ENCODE measurements at regions not wholly inside any gene's neighbourhood (a gene's known extent, or its start where the extent isn't known, plus 50 kb on each side); places are given as distances from the start of the nearest gene placed in this dataset.

- Mint-ChIP-seq H3K36me3 (no peaks in the 10 kb centered on the region), H3K4me3 (no peak overlapping the region), H3K27ac (no peak overlapping the region), H3K27me3 (ENCODE audit: low read depth in 3 of 3) (peaks cover 9 to 12% (median 10%) of the 10 kb centered on the region in 3 donors), H3K9me3 (peaks cover 0 to 4% (median 0%) of the 10 kb centered on the region in 6 donors), H3K4me1 (no peaks in the 10 kb centered on the region)
- no peak for DNase-seq
Observed at GRCh38 chr7:127530148-127530547, 55.2 kb downstream of the GCC1 start.

DNA sequence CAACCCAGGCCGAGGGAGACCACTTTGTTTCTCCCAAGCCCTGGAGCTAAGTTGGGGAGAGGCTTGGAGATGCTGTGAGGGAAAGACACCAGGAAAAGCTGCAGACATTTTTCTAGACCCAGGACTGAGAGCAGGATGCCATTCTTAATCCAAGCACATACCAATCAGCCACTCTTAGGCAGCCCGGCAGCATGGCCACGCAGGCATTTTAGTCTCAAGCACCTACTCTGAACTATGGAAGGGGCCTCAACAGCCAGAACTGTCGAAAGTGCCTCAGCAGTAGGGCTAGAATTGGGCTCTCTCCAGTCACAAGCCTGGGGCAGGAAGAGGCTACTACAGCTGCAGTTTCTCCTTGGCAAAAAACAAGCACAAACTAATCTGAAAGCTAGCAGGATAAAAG is 57.8 kb downstream of the GCC1 start:
- Mint-ChIP-seq H3K27me3 (ENCODE audit: low read depth in 3 of 3) (peaks cover 7 to 16% (median 13%) of the 10 kb centered on the region in 3 donors), H3K27ac (no peak overlapping the region), H3K4me1 (no peaks in the 10 kb centered on the region), H3K36me3 (no peaks in the 10 kb centered on the region), H3K4me3 (no peak overlapping the region), H3K9me3 (peaks cover 0 to 6% (median 0%) of the 10 kb centered on the region in 6 donors)
- DNase-seq = no peak

DNA sequence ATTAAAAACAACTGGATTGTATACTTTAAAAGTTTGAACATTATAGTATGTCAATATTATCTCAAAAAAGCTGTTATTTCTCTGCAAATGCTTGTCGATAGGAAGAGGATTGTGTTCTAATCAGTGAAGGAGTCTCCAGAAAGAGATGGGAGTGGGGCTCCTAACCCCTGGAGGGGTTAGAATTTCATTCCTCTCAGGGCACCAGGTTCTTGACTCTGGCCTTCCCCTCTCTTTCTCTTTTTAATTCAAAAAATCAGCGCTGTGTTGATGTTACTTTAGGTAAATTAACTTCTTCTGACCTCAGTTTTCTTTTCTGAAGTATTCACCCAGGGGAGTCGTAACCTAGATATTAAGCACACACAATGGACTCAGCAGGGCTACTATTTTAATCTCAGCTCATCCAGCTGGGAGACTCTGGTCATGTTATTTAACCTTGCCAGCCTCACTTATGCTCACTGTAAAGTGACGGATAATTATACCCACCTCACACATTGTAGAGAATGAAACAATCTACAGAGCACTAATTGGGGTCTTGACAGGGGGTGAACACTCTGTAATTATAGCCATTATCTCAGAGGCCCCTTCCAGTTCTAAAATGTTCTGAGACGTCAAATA is 59.4 kb downstream of the GCC1 start:
- peaks cover 5 to 21% (median 13%) of the 10 kb centered on the region in 3 donors for H3K27me3 Mint-ChIP-seq (ENCODE audit: low read depth in 3 of 3)

DNA sequence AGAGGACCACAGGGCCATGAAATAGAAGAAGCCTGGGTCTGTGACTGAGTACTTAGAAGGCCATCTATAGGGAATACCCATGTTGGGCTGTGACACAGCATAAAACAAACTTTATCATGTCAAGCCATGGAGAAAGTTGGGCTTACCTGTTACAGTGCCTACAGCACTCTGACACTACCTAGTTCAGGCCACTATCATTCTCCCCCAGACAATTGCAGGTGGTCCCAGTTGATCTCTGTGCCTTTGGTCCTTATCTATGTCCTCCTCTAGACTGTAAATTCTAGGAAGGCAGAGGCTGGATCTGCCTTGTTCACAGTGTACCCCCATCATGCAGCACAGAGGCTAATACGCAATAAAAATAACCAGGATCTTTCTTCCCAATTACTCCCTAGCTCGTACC is 69.1 kb downstream of the GCC1 start:
- DNase-seq = no peak
- peaks cover 0 to 2% (median 0%) of the 10 kb centered on the region in 6 donors for H3K9me3 Mint-ChIP-seq
- H3K36me3 Mint-ChIP-seq = no peaks in the 10 kb centered on the region
- H3K4me3 Mint-ChIP-seq = no peak overlapping the region
- no peak overlapping the region for H3K27ac Mint-ChIP-seq
- H3K4me1 Mint-ChIP-seq = no peaks in the 10 kb centered on the region
- H3K27me3 Mint-ChIP-seq (ENCODE audit: low read depth in 3 of 3) = peaks cover 0 to 11% (median 5%) of the 10 kb centered on the region in 3 donors

More for the DNA sequence above, 59.4 kb downstream of the GCC1 start:
- Mint-ChIP-seq H3K9me3 (peaks cover 0 to 6% (median 0%) of the 10 kb centered on the region in 6 donors), H3K36me3 (no peaks in the 10 kb centered on the region), H3K27ac (no peak overlapping the region), H3K4me1 (no peaks in the 10 kb centered on the region), H3K4me3 (no peak overlapping the region)
- no peak for DNase-seq

DNA sequence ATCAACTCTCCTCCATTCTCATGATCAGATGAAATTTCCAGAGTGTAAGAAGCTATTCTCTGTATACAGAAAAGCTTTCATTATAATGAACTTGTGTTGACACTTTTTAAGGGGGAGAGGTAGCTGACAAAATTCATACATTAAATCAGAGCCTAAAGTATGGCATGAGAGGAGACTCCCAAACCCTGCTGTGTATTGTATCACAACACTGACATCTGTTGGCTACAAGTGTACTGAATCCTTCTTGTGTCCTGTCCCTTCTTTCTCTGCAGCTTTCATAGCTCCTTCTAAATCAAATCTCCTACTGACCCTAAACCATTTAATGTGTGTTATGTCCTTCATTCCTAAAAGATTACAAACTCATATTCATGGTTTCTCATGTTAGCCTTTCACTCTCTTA is 70.9 kb downstream of the GCC1 start:
- H3K4me1 Mint-ChIP-seq = no peaks in the 10 kb centered on the region
- DNase-seq = peak in 1 of 3 donors; percentile 10
- peaks cover 0 to 10% (median 4%) of the 10 kb centered on the region in 3 donors for H3K27me3 Mint-ChIP-seq (ENCODE audit: low read depth in 3 of 3)
- H3K4me3 Mint-ChIP-seq = no peak overlapping the region
- no peak overlapping the region for H3K27ac Mint-ChIP-seq
- no peaks in the 10 kb centered on the region for H3K9me3 Mint-ChIP-seq
- no peaks in the 10 kb centered on the region for H3K36me3 Mint-ChIP-seq

- DNase-seq = no peak
- no peak overlapping the region for H3K27ac Mint-ChIP-seq
- H3K9me3 Mint-ChIP-seq = no peaks in the 10 kb centered on the region
- no peak overlapping the region for H3K4me3 Mint-ChIP-seq
- no peaks in the 10 kb centered on the region for H3K36me3 Mint-ChIP-seq
- no peaks in the 10 kb centered on the region for H3K4me1 Mint-ChIP-seq
- peaks cover 0 to 15% (median 2%) of the 10 kb centered on the region in 3 donors for H3K27me3 Mint-ChIP-seq (ENCODE audit: low read depth in 3 of 3)
Observed at GRCh38 chr7:127513311-127513710, 72.1 kb downstream of the GCC1 start.

- no peak overlapping the region for H3K27ac Mint-ChIP-seq
- H3K4me3 Mint-ChIP-seq = no peak overlapping the region
- peaks cover 0 to 16% (median 2%) of the 10 kb centered on the region in 3 donors for H3K27me3 Mint-ChIP-seq (ENCODE audit: low read depth in 3 of 3)
- no peaks in the 10 kb centered on the region for H3K4me1 Mint-ChIP-seq
- H3K9me3 Mint-ChIP-seq = no peaks in the 10 kb centered on the region
- DNase-seq = no peak
- H3K36me3 Mint-ChIP-seq = no peaks in the 10 kb centered on the region
Observed at GRCh38 chr7:127512663-127513062, 72.7 kb downstream of the GCC1 start.

- H3K27me3 Mint-ChIP-seq (ENCODE audit: low read depth in 3 of 3) = peaks cover 4 to 15% (median 4%) of the 10 kb centered on the region in 3 donors
- H3K36me3 Mint-ChIP-seq = no peaks in the 10 kb centered on the region
- H3K27ac Mint-ChIP-seq = no peak overlapping the region
- no peak overlapping the region for H3K4me3 Mint-ChIP-seq
- H3K9me3 Mint-ChIP-seq = no peaks in the 10 kb centered on the region
- no peaks in the 10 kb centered on the region for H3K4me1 Mint-ChIP-seq
- DNase-seq = peak in 1 of 3 donors; percentile 6
Observed at GRCh38 chr7:127504715-127505114, 80.7 kb downstream of the GCC1 start.

- H3K4me3 Mint-ChIP-seq = no peak overlapping the region
- peaks cover 6 to 18% (median 6%) of the 10 kb centered on the region in 3 donors for H3K27me3 Mint-ChIP-seq (ENCODE audit: low read depth in 3 of 3)
- H3K36me3 Mint-ChIP-seq = no peaks in the 10 kb centered on the region
Observed at GRCh38 chr7:127501817-127502216, 83.6 kb downstream of the GCC1 start.

GRCh38 chr7:127487381-127487780 is 94.9 kb upstream of the ZNF800 start:
- Mint-ChIP-seq H3K4me3 (no peak overlapping the region), H3K9me3 (peaks cover 0 to 4% (median 0%) of the 10 kb centered on the region in 6 donors), H3K27ac (no peak overlapping the region), H3K36me3 (no peaks in the 10 kb centered on the region), H3K4me1 (no peaks in the 10 kb centered on the region), H3K27me3 (ENCODE audit: low read depth in 3 of 3) (peaks cover 2 to 16% (median 7%) of the 10 kb centered on the region in 3 donors)
- no peak for DNase-seq

More at GRCh38 chr7:127501817-127502216, 83.6 kb downstream of the GCC1 start:
- Mint-ChIP-seq H3K27ac (no peak overlapping the region), H3K4me1 (no peaks in the 10 kb centered on the region), H3K9me3 (no peaks in the 10 kb centered on the region)
- no peak for DNase-seq

GRCh38 chr7:127486654-127487053 is 94.1 kb upstream of the ZNF800 start:
- Mint-ChIP-seq H3K4me1 (no peaks in the 10 kb centered on the region), H3K27ac (no peak overlapping the region), H3K36me3 (no peaks in the 10 kb centered on the region), H3K4me3 (no peak overlapping the region), H3K27me3 (ENCODE audit: low read depth in 3 of 3) (peaks cover 3 to 16% (median 11%) of the 10 kb centered on the region in 3 donors), H3K9me3 (peaks cover 0 to 3% (median 0%) of the 10 kb centered on the region in 6 donors)
- DNase-seq = no peak

DNA sequence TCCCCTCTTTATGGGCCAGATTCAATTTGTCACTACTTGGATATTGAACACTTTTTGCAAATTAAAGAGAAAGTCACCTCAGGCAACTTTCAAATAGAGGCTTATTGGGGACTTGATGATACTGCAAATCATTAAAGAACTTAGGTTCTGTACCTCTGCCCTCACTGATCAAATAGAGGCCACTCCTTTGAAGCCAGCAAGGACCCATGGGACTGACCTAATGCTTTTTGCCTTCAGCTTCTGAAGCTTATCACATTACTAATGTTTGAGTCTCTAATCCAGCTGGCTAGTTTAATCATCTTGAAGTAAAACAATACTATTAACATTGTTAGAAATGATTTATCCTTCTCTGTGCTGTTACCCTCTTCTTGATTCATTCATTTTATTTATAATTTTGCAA is 93.0 kb upstream of the ZNF800 start:
- Mint-ChIP-seq H3K36me3 (no peaks in the 10 kb centered on the region), H3K27me3 (ENCODE audit: low read depth in 3 of 3) (peaks cover 3 to 18% (median 9%) of the 10 kb centered on the region in 3 donors), H3K9me3 (peaks cover 0 to 3% (median 0%) of the 10 kb centered on the region in 6 donors), H3K4me1 (no peaks in the 10 kb centered on the region), H3K27ac (no peak overlapping the region), H3K4me3 (no peak overlapping the region)
- DNase-seq = no peak

DNA sequence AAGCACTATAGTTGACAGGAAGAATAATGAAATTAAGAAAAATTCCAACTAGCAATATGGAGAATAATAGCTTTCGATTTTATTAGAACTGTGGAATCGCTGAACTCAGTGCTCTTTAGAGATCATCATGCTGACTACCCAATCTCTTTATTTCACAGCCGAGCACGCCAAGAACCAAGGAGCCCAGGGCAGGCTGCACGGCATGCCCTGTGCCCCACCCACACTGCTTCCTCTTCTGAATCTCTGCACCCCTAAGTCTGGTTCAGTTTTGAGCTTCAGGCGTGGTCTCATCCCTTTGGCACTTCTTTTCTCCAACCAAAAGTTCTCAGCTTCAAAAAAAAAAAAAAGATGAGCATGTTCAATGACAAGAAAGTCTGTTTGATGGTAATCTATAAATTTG is 92.4 kb upstream of the ZNF800 start:
- DNase-seq = no peak
- H3K27ac Mint-ChIP-seq = no peak overlapping the region
- H3K4me1 Mint-ChIP-seq = no peaks in the 10 kb centered on the region
- peaks cover 0 to 3% (median 0%) of the 10 kb centered on the region in 6 donors for H3K9me3 Mint-ChIP-seq
- H3K36me3 Mint-ChIP-seq = no peaks in the 10 kb centered on the region
- no peak overlapping the region for H3K4me3 Mint-ChIP-seq
- H3K27me3 Mint-ChIP-seq (ENCODE audit: low read depth in 3 of 3) = peaks cover 3 to 18% (median 9%) of the 10 kb centered on the region in 3 donors

GRCh38 chr7:127478461-127478860 is 86.0 kb upstream of the ZNF800 start:
- Mint-ChIP-seq H3K36me3 (no peaks in the 10 kb centered on the region), H3K27ac (no peak overlapping the region), H3K27me3 (ENCODE audit: low read depth in 3 of 3) (peaks cover 8 to 13% (median 11%) of the 10 kb centered on the region in 3 donors), H3K4me1 (no peaks in the 10 kb centered on the region), H3K9me3 (no peaks in the 10 kb centered on the region), H3K4me3 (no peak overlapping the region)
- DNase-seq = no peak

DNA sequence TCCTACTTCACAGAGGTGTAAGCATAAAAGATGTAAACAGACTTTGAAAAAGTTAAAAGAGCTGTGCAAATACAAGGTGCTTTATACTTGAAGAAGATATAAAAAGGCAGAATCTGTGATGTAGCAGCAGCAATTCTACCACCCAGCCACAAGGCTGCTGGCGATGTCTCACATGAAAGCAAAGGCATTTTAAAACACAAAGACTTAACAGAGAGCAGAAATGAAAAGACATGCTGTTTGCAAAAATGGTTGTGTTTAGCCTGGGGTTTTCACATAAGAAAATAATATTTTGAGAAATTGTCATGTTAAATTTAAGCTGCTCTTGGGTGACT is 85.5 kb upstream of the ZNF800 start:
- H3K27ac Mint-ChIP-seq = no peak overlapping the region
- no peak overlapping the region for H3K4me3 Mint-ChIP-seq
- peaks cover 6 to 13% (median 11%) of the 10 kb centered on the region in 3 donors for H3K27me3 Mint-ChIP-seq (ENCODE audit: low read depth in 3 of 3)
- no peaks in the 10 kb centered on the region for H3K36me3 Mint-ChIP-seq
- no peak for DNase-seq
- no peaks in the 10 kb centered on the region for H3K9me3 Mint-ChIP-seq
- H3K4me1 Mint-ChIP-seq = no peaks in the 10 kb centered on the region

Data from immature natural killer cell (primary cell).